HG02678 (cell line): ENCODE measurements at regions not wholly inside any gene's neighbourhood (a gene's known extent, or its start where the extent isn't known, plus 50 kb on each side); places are given as distances from the start of the nearest gene placed in this dataset.
A peak's percentile ranks its signal among the peaks of the same experiment; 100 is the strongest.
"Not testable (repeated sequence)": the region's sequence is repeated elsewhere in the genome, so short reads cannot be mapped to it uniquely, and the experiment has no call there.

Experiments used
- ATAC-seq: cut with Tn5 transposase; IDR thresholded peaks from one replicate; pipeline ENCODE4 v1.9.1; 2021; ENCODE audit warnings: mild to moderate bottlenecking, moderate library complexity; ENCODE audit not compliant: unreplicated experiment

- no peak for ATAC-seq
These were observed 897.3 kb upstream of the DDX18 start for GRCh38 chr2:116917196-116917595.

- ATAC-seq: no peak
These were observed 895.9 kb upstream of the DDX18 start for GRCh38 chr2:116918574-116918973.

GRCh38 chr2:116922414-116922813, 892.1 kb upstream of the DDX18 start:
- ATAC-seq: no peak

- ATAC-seq: no peak
These were observed 890.0 kb upstream of the DDX18 start for GRCh38 chr2:116924509-116924908.

GRCh38 chr2:116935097-116935814, 879.2 kb upstream of the DDX18 start:
- no peak for ATAC-seq

GRCh38 chr2:116948258-116948657, 866.2 kb upstream of the DDX18 start:
- ATAC-seq: no peak

- ATAC-seq: no peak
These were observed 865.2 kb upstream of the DDX18 start for GRCh38 chr2:116949249-116949648.

GRCh38 chr2:116952254-116952653, 862.2 kb upstream of the DDX18 start:
- ATAC-seq: no peak

GRCh38 chr2:116955646-116956045, 858.8 kb upstream of the DDX18 start:
- ATAC-seq: no peak

- no peak for ATAC-seq
These were observed 838.9 kb upstream of the DDX18 start for GRCh38 chr2:116975608-116976007.

GRCh38 chr2:116979916-116980764, 834.4 kb upstream of the DDX18 start:
- ATAC-seq: no peak

- ATAC-seq: no peak
These were observed 827.0 kb upstream of the DDX18 start for GRCh38 chr2:116987447-116987846.

- ATAC-seq: no peak
These were observed 826.2 kb upstream of the DDX18 start for GRCh38 chr2:116988303-116988702.

- no peak for ATAC-seq
These were observed 795.1 kb upstream of the DDX18 start for GRCh38 chr2:117019357-117019756.

GRCh38 chr2:117027646-117028045, 786.8 kb upstream of the DDX18 start:
- no peak for ATAC-seq

- ATAC-seq: not testable (repeated sequence)
These were observed 785.8 kb upstream of the DDX18 start for GRCh38 chr2:117028708-117029107.

GRCh38 chr2:117055499-117056375, 758.8 kb upstream of the DDX18 start:
- ATAC-seq: no peak

GRCh38 chr2:117056376-117056748, 758.1 kb upstream of the DDX18 start:
- ATAC-seq: no peak

- no peak for ATAC-seq
These were observed 757.5 kb upstream of the DDX18 start for GRCh38 chr2:117057016-117057415.

GRCh38 chr2:117058366-117058765, 756.1 kb upstream of the DDX18 start:
- ATAC-seq: peak; percentile 84

GRCh38 chr2:117064021-117064420, 750.5 kb upstream of the DDX18 start:
- no peak for ATAC-seq
